ENCODE measurements at regions not wholly inside any gene's neighbourhood (a gene's known extent, or its start where the extent isn't known, plus 50 kb on each side); places are given as distances from the start of the nearest gene placed in this dataset.

GRCh38 chr5:53243403-53243802 is 133.8 kb upstream of the MOCS2 start:
- TF ChIP-seq, protein P1, sequence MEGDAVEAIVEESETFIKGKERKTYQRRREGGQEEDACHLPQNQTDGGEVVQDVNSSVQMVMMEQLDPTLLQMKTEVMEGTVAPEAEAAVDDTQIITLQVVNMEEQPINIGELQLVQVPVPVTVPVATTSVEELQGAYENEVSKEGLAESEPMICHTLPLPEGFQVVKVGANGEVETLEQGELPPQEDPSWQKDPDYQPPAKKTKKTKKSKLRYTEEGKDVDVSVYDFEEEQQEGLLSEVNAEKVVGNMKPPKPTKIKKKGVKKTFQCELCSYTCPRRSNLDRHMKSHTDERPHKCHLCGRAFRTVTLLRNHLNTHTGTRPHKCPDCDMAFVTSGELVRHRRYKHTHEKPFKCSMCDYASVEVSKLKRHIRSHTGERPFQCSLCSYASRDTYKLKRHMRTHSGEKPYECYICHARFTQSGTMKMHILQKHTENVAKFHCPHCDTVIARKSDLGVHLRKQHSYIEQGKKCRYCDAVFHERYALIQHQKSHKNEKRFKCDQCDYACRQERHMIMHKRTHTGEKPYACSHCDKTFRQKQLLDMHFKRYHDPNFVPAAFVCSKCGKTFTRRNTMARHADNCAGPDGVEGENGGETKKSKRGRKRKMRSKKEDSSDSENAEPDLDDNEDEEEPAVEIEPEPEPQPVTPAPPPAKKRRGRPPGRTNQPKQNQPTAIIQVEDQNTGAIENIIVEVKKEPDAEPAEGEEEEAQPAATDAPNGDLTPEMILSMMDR (IDR thresholded peaks at IDR 0.05): no peak
- no peak for TF ChIP-seq POLR2A (IDR thresholded peaks at IDR 0.05)
- TF ChIP-seq POLR2AphosphoS5 (IDR thresholded peaks at IDR 0.05): no peak

All from breast epithelium (tissue), 3 donors.